Activated naive CD4-positive, alpha-beta T cell treated with anti-CD3 and anti-CD28 coated beads, Interleukin-2, amount 50 U/mL, for 16 hours (primary cell): ENCODE measurements at regions not wholly inside any gene's neighbourhood (a gene's known extent, or its start where the extent isn't known, plus 50 kb on each side); places are given as distances from the start of the nearest gene placed in this dataset.
A peak's percentile ranks its signal among the peaks of the same experiment; 100 is the strongest.

Source experiments
- DNase-seq: peaks from one replicate; pipeline ENCODE4 v3.0.0-alpha.2; 2020

- no peak for DNase-seq
Measured at GRCh38 chr13:94968757-94969086, 256.4 kb upstream of the SOX21 start.

GRCh38 chr13:94968040-94968756 is 255.9 kb upstream of the SOX21 start:
- DNase-seq, result no peak

GRCh38 chr13:94967183-94968039 is 255.1 kb upstream of the SOX21 start:
- peak; percentile 10 for DNase-seq

GRCh38 chr13:94966422-94966955 is 254.1 kb upstream of the SOX21 start:
- DNase-seq, result no peak

- no peak for DNase-seq
Measured at GRCh38 chr13:94959626-94960025, 247.3 kb upstream of the SOX21 start.

- no peak for DNase-seq
Measured at GRCh38 chr13:94956417-94957110, 244.2 kb upstream of the SOX21 start.

- no peak for DNase-seq
Measured at GRCh38 chr13:94952787-94953186, 240.4 kb upstream of the SOX21 start.

GRCh38 chr13:94950303-94950702 is 238.0 kb upstream of the SOX21 start:
- DNase-seq, result no peak

- DNase-seq, result no peak
Measured at GRCh38 chr13:94947965-94948371, 235.6 kb upstream of the SOX21 start.

- DNase-seq, result no peak
Measured at GRCh38 chr13:94947392-94947791, 235.0 kb upstream of the SOX21 start.

GRCh38 chr13:94946039-94946438 is 233.7 kb upstream of the SOX21 start:
- DNase-seq, result no peak

- no peak for DNase-seq
Measured at GRCh38 chr13:94938124-94938523, 225.8 kb upstream of the SOX21 start.

- DNase-seq, result no peak
Measured at GRCh38 chr13:94936633-94937032, 224.3 kb upstream of the SOX21 start.

GRCh38 chr13:94933936-94934335 is 221.6 kb upstream of the SOX21 start:
- DNase-seq, result no peak

GRCh38 chr13:94933230-94933751 is 220.9 kb upstream of the SOX21 start:
- DNase-seq, result no peak

GRCh38 chr13:94928127-94928775 is 215.9 kb upstream of the SOX21 start:
- no peak for DNase-seq

GRCh38 chr13:94925263-94925662 is 212.9 kb upstream of the SOX21 start:
- no peak for DNase-seq

- DNase-seq, result no peak
Measured at GRCh38 chr13:94921181-94921580, 208.8 kb upstream of the SOX21 start.

- DNase-seq, result no peak
Measured at GRCh38 chr13:94920578-94920977, 208.2 kb upstream of the SOX21 start.

GRCh38 chr13:94917824-94918223 is 205.5 kb upstream of the SOX21 start:
- no peak for DNase-seq

- DNase-seq, result no peak
Measured at GRCh38 chr13:94914895-94915294, 202.6 kb upstream of the SOX21 start.

GRCh38 chr13:94906605-94907004 is 194.3 kb upstream of the SOX21 start:
- no peak for DNase-seq
